ENCODE measurements at regions not wholly inside any gene's neighbourhood (a gene's known extent, or its start where the extent isn't known, plus 50 kb on each side); places are given as distances from the start of the nearest gene placed in this dataset.

GRCh38 chr5:58403822-58404433, 56.0 kb downstream of the PLK2 start:
- no peak for DNase-seq

DNA sequence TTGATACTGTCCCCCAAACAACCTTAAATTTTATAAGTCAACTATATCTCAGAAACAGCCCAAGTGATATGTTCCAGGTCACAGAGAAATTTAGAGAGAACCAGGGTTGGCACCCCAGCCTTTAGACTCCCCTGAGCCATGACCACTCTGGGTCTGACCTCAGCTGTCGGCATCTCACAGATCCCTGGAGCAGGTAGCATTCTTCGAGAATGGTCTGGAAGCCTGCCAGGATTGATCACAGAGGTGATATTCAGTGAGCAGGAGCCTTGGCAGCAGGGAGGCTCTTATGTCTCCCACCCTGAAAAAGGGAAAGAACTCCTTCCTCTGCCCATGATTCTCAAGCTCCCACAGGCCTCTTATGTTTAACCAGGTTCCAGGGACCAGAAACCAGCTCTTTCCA, 58.2 kb downstream of the PLK2 start:
- no peak for DNase-seq

DNA sequence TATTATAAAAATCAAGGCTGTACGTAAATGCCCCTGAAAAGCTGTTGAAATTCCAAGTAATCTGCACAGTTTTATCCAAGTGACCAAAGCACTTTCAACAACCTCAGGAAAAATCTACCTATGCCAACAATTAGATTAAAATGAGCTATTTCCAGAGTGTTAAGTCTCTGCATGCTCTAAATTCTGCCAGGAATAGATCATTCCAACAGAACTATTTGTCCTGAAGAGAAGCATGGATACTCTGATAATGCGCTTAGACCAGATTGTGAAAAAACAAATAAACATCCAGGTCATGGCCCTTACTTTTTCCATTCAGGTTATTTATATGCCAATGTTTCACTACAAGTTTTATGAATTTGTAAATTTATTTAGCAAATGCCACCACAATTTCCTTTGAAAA, 59.1 kb downstream of the PLK2 start:
- DNase-seq: no peak

DNA sequence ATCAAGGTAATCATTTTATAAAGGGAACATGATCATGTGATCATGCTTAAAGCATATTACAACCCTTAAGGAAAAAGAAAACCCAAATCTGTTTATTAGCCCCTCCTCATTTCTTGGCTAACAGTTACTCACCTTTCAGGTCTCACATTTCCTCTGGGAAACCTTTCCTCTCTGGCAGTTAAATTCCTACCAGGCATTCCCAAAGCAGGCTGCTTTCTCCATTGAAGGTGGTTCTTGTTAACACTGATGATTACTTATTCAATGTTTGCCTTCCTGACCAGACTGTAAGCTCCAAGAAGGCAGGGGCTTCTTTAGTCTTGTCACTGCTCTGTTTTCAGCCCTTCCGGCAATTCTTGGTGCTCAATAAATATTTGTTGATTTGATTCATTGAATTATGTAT, 59.9 kb downstream of the PLK2 start:
- no peak for DNase-seq

DNA sequence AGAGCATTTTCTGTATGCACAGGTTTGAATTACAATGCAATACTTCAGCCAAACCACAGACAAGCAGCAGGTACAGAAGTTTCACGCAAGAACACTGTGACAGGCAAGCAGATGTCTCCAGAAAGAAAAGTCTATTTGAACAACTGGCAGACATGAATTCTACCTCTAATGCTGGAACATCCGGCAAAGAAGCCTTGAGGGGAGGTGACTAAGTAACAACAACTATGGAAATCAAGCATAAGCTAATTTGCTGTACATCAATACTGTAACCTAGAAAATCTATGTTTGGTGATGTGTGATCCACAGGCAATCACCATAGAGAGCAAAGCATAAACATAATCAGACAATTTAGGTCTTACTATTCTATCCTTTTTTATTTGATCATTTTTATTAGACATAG, 65.5 kb downstream of the PLK2 start:
- no peak for DNase-seq

- no peak for DNase-seq
These were observed 66.2 kb downstream of the PLK2 start for GRCh38 chr5:58393716-58394115.

DNA sequence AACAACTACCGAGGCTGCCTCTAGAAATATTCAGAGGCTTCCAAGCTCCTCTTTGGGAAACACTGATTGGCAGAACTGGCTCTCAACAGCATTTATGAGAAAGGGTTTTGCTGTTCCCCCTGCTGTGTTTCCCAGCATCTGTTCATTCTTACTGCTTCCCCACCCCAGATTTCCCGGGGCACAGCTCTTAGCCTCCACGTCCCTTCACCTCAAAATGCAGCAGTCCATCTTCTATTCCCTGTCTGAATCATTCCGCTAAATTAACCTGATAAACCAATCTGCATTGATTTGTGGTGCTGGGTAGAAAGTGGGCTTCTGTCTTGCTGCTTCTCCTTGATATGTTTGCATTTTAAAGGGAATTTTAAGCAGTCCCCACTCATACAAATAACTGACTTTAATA, 67.4 kb downstream of the PLK2 start:
- DNase-seq: no peak

DNA sequence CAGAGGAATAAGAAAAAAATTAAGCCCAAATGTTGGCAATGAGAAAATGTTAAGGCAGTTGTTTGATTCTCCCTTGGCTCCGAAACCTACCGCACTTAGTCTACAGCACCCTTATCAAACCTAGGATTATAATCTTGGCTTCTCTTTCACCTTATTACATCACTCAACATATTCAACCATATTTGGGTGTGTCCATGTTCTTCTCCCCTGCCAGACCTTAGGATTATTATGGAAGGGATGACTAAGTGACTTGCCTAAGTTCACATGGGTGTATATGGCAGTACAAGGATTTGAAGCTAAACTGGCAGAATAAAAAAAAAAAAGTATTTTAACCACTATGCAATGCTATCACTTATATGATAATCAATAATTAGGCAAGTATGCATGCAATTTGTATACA, 76.4 kb downstream of the PLK2 start:
- no peak for DNase-seq

GRCh38 chr5:58382131-58382534, 77.8 kb downstream of the PLK2 start:
- DNase-seq: no peak

- DNase-seq: no peak
These were observed 78.3 kb downstream of the PLK2 start for GRCh38 chr5:58381566-58381965.

DNA sequence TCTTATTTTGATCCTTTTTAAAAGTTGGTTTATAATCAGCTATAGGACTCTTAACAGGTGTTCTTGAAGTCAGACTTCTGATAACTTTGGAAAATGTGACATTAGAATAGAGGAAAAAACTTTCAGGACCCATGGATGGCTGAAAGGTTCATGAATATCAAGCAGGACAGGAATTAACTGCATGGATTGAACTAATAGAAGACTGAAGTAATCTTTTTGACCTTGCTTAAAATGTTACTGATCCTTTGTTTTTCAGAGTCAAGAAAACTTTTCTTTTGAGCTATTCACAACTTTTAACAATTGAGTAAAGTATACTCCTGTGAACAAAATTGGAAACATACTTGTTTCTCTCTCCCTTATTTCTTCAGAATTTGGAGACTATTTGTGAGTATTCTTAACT, 79.2 kb downstream of the PLK2 start:
- no peak for DNase-seq

GRCh38 chr5:58378613-58379390, 81.1 kb downstream of the PLK2 start:
- no peak for DNase-seq

DNA sequence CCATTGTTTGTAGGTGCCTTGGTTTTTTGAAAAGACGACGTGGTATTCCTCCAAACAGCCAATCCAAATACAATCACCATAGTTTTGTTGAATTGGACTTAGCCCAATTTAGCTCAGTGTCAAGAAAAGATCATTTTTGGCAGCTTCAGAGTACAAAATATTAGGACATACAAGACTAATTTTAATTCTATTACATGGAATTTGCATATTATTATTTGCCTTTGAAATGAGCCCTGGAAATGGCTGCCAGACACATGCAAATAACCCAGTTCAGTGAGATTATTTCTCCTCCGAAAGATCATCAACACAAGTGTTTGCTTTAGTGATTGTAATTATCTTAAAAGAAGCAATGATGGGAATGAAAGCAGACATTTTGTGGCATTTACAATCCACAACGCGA, 89.3 kb downstream of the PLK2 start:
- DNase-seq: no peak

DNA sequence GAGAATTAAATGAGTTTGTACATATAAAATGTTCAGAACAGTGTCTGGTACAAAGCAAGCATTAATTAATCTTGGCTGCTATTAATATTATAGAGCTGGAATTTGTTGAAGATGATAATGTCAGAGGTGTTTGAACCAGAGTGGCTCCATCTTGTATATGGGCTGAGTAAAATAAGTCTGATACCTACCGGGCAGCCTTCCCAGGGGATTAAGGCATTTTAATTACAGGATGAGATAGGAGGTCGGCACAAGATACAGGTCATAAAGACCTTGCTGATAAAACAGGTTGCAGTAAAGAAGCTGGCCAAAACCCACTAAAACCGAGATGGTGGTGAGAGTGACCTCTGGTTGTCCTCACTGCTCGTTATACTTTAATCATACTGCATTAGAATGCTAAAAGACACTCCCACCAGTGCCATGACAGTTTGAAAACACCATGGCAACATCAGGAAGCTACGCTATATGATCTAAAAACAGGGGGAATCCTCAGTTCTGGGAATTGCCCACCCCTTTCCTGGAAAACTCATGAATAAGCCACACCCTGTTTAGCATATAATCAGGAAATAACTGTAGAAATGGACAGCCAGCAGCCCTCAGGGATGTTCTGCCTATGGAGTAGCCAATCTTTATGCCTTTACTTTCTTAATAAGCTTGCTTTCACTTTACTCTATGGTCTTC, 90.2 kb downstream of the PLK2 start:
- no peak for DNase-seq

GRCh38 chr5:58366461-58366860, 93.4 kb downstream of the PLK2 start:
- DNase-seq: no peak

- no peak for DNase-seq
These were observed 94.1 kb downstream of the PLK2 start for GRCh38 chr5:58365791-58366190.

DNA sequence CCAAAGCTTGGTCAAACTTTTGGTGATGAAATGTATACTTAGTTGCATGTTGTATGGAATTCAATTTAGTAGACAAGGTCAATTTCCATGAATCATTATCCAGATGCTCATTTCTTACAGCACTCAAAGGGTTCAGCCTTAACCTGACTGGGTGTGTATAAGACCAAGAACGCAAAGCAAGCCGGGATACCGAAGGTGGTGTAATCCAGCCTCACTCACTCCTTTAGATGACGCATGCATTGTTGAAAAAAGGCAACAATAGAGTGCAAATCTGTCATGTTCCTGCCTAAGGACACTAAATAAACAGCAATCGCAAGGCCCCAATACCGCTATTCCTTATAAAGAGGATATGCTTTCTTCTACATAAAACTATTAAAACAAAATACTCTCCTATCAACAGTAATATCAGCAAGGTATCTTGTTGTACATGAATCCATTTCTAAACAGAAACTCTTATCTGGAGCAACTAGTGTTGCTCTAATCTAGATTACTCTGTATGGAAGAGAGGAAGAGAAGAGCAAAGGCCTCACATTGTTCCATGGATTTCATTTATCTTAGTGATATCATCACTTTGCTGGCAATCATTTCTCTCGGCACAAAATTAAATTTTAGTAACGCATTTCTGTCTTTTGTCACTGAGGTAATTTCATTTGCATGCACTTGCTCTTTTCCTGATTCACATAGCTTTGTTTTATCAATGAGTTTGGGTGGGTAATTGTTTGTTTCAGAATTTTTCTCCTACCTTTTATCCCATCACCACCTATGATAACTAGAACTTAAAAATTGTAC, 96.2 kb downstream of the PLK2 start:
- no peak for DNase-seq

DNA sequence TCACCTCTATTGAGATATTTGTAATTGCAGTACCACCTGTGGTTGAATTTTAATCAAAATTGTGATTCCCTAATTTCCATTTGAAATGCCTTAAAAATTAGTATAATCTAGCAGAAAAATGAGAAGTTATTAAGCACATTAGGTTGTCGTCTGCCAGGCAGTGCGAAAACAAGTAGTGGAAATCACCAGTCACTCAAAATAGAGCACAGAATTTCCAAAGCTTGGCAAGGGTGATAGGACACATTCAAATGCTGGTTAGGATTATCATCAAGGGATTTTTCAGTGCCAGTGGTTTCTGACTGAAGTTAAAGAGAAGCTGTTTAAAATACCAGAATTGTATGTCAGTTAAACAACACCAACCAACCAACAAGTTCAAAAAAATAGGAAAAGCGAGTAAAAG, 97.8 kb downstream of the PLK2 start:
- DNase-seq: no peak

DNA sequence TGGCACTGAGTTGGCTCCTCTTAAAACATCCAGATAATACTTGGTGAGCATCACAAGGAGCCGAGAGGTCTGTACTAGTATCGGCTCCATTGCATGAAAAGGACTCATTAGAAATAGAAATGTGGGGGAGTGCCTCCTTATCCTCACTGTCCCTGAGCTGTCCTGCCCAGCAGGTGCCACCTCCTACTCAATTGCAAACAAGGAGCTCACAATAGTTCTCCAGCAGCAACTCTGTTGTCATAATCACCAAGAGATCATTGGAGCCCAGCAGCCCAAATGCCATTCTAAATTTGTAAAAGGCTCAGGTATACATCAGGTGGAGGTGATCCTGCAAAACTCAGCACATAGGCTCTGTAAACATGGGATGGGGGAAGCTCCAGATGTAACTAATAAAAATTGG, 99.1 kb downstream of the PLK2 start:
- DNase-seq: no peak

- DNase-seq: no peak
These were observed 99.9 kb downstream of the PLK2 start for GRCh38 chr5:58359981-58360380.

- DNase-seq: no peak
These were observed 101.2 kb downstream of the PLK2 start for GRCh38 chr5:58358501-58359178.

- DNase-seq: no peak
These were observed 101.9 kb downstream of the PLK2 start for GRCh38 chr5:58357799-58358500.
